ENCODE measurements at regions not wholly inside any gene's neighbourhood (a gene's known extent, or its start where the extent isn't known, plus 50 kb on each side); places are given as distances from the start of the nearest gene placed in this dataset.
"Not testable (repeated sequence)": the region's sequence is repeated elsewhere in the genome, so short reads cannot be mapped to it uniquely, and the experiment has no call there.

- Mint-ChIP-seq H3K4me3 (no peak overlapping the region), H3K27ac (no peak overlapping the region), H3K9me3 (no peaks in the 10 kb centered on the region), H3K27me3 (no peaks in the 10 kb centered on the region), H3K36me3 (ENCODE audit: low read depth) (no peaks in the 10 kb centered on the region), H3K4me1 (ENCODE audit: low read depth) (no peaks in the 10 kb centered on the region)
These were observed 204.6 kb downstream of the RNF144A start for GRCh38 chr2:7121851-7122250.

- H3K4me3 Mint-ChIP-seq: no peak overlapping the region
- no peak overlapping the region for H3K27ac Mint-ChIP-seq
- no peaks in the 10 kb centered on the region for H3K27me3 Mint-ChIP-seq
These were observed 209.9 kb downstream of the RNF144A start for GRCh38 chr2:7127156-7127555.

GRCh38 chr2:7127687-7128086 is 210.5 kb downstream of the RNF144A start:
- H3K36me3 Mint-ChIP-seq (ENCODE audit: low read depth): no peaks in the 10 kb centered on the region

More at GRCh38 chr2:7127156-7127555, 209.9 kb downstream of the RNF144A start:
- H3K9me3 Mint-ChIP-seq: no peaks in the 10 kb centered on the region
- no peaks in the 10 kb centered on the region for H3K36me3 Mint-ChIP-seq (ENCODE audit: low read depth)
- H3K4me1 Mint-ChIP-seq (ENCODE audit: low read depth): peaks cover 3% of the 10 kb centered on the region

GRCh38 chr2:7131261-7131660 is 214.0 kb downstream of the RNF144A start:
- Mint-ChIP-seq H3K27ac (no peak overlapping the region), H3K4me1 (ENCODE audit: low read depth) (peaks cover 3% of the 10 kb centered on the region), H3K36me3 (ENCODE audit: low read depth) (no peaks in the 10 kb centered on the region), H3K27me3 (no peaks in the 10 kb centered on the region), H3K9me3 (no peaks in the 10 kb centered on the region), H3K4me3 (no peak overlapping the region)

More at GRCh38 chr2:7127687-7128086, 210.5 kb downstream of the RNF144A start:
- Mint-ChIP-seq H3K27me3 (no peaks in the 10 kb centered on the region), H3K9me3 (no peaks in the 10 kb centered on the region), H3K4me3 (no peak overlapping the region), H3K4me1 (ENCODE audit: low read depth) (peaks cover 3% of the 10 kb centered on the region), H3K27ac (no peak overlapping the region)

GRCh38 chr2:7132753-7133152 is 215.5 kb downstream of the RNF144A start:
- Mint-ChIP-seq H3K4me1 (ENCODE audit: low read depth) (peaks cover 3% of the 10 kb centered on the region), H3K27ac (no peak overlapping the region), H3K36me3 (ENCODE audit: low read depth) (no peaks in the 10 kb centered on the region), H3K4me3 (no peak overlapping the region), H3K27me3 (no peaks in the 10 kb centered on the region), H3K9me3 (no peaks in the 10 kb centered on the region)

GRCh38 chr2:7133521-7133920 is 216.3 kb downstream of the RNF144A start:
- Mint-ChIP-seq H3K4me3 (no peak overlapping the region), H3K27me3 (no peaks in the 10 kb centered on the region), H3K4me1 (ENCODE audit: low read depth) (peaks cover 1% of the 10 kb centered on the region)

GRCh38 chr2:7140306-7140705 is 223.1 kb downstream of the RNF144A start:
- no peaks in the 10 kb centered on the region for H3K27me3 Mint-ChIP-seq
- H3K4me1 Mint-ChIP-seq (ENCODE audit: low read depth): no peaks in the 10 kb centered on the region
- no peak overlapping the region for H3K4me3 Mint-ChIP-seq
- H3K36me3 Mint-ChIP-seq (ENCODE audit: low read depth): peaks cover 8% of the 10 kb centered on the region
- H3K27ac Mint-ChIP-seq: no peak overlapping the region
- H3K9me3 Mint-ChIP-seq: peaks cover 15% of the 10 kb centered on the region

More at GRCh38 chr2:7133521-7133920, 216.3 kb downstream of the RNF144A start:
- Mint-ChIP-seq H3K36me3 (ENCODE audit: low read depth) (no peaks in the 10 kb centered on the region), H3K9me3 (no peaks in the 10 kb centered on the region), H3K27ac (no peak overlapping the region)

GRCh38 chr2:7145707-7146106 is 228.5 kb downstream of the RNF144A start:
- Mint-ChIP-seq H3K36me3 (ENCODE audit: low read depth) (peaks cover 11% of the 10 kb centered on the region), H3K9me3 (peaks cover 19% of the 10 kb centered on the region), H3K27me3 (no peaks in the 10 kb centered on the region), H3K27ac (no peak overlapping the region), H3K4me1 (ENCODE audit: low read depth) (no peaks in the 10 kb centered on the region), H3K4me3 (no peak overlapping the region)

GRCh38 chr2:7146151-7146550 is 228.9 kb downstream of the RNF144A start:
- Mint-ChIP-seq H3K27me3 (no peaks in the 10 kb centered on the region), H3K36me3 (ENCODE audit: low read depth) (peaks cover 11% of the 10 kb centered on the region), H3K4me3 (no peak overlapping the region), H3K9me3 (peaks cover 17% of the 10 kb centered on the region), H3K4me1 (ENCODE audit: low read depth) (no peaks in the 10 kb centered on the region), H3K27ac (no peak overlapping the region)

- no peaks in the 10 kb centered on the region for H3K4me1 Mint-ChIP-seq (ENCODE audit: low read depth)
- peaks cover 7% of the 10 kb centered on the region for H3K36me3 Mint-ChIP-seq (ENCODE audit: low read depth)
- no peak overlapping the region for H3K4me3 Mint-ChIP-seq
- no peaks in the 10 kb centered on the region for H3K27me3 Mint-ChIP-seq
- H3K9me3 Mint-ChIP-seq: peaks cover 19% of the 10 kb centered on the region
- H3K27ac Mint-ChIP-seq: no peak overlapping the region
These were observed 237.4 kb downstream of the RNF144A start for GRCh38 chr2:7154656-7155055.

- no peaks in the 10 kb centered on the region for H3K9me3 Mint-ChIP-seq
- no peaks in the 10 kb centered on the region for H3K36me3 Mint-ChIP-seq (ENCODE audit: low read depth)
- H3K4me1 Mint-ChIP-seq (ENCODE audit: low read depth): no peaks in the 10 kb centered on the region
- no peak overlapping the region for H3K27ac Mint-ChIP-seq
- H3K27me3 Mint-ChIP-seq: no peaks in the 10 kb centered on the region
- H3K4me3 Mint-ChIP-seq: no peak overlapping the region
These were observed 244.3 kb downstream of the RNF144A start for GRCh38 chr2:7161501-7161900.

- H3K27me3 Mint-ChIP-seq: no peaks in the 10 kb centered on the region
- no peaks in the 10 kb centered on the region for H3K4me1 Mint-ChIP-seq (ENCODE audit: low read depth)
- H3K4me3 Mint-ChIP-seq: no peak overlapping the region
- H3K9me3 Mint-ChIP-seq: no peaks in the 10 kb centered on the region
- H3K27ac Mint-ChIP-seq: no peak overlapping the region
- H3K36me3 Mint-ChIP-seq (ENCODE audit: low read depth): no peaks in the 10 kb centered on the region
These were observed 248.5 kb downstream of the RNF144A start for GRCh38 chr2:7165736-7166135.

GRCh38 chr2:7167801-7168411 is 250.7 kb downstream of the RNF144A start:
- no peaks in the 10 kb centered on the region for H3K4me1 Mint-ChIP-seq (ENCODE audit: low read depth)
- no peaks in the 10 kb centered on the region for H3K9me3 Mint-ChIP-seq
- H3K27ac Mint-ChIP-seq: no peak overlapping the region
- H3K27me3 Mint-ChIP-seq: no peaks in the 10 kb centered on the region
- no peak overlapping the region for H3K4me3 Mint-ChIP-seq
- no peaks in the 10 kb centered on the region for H3K36me3 Mint-ChIP-seq (ENCODE audit: low read depth)

GRCh38 chr2:7169593-7169992 is 252.4 kb downstream of the RNF144A start:
- Mint-ChIP-seq H3K27me3 (no peaks in the 10 kb centered on the region), H3K27ac (no peak overlapping the region), H3K4me3 (no peak overlapping the region), H3K4me1 (ENCODE audit: low read depth) (no peaks in the 10 kb centered on the region), H3K9me3 (no peaks in the 10 kb centered on the region), H3K36me3 (ENCODE audit: low read depth) (no peaks in the 10 kb centered on the region)

GRCh38 chr2:7178996-7179395 is 261.8 kb downstream of the RNF144A start:
- not testable (repeated sequence) for H3K27me3 Mint-ChIP-seq, H3K9me3 Mint-ChIP-seq

GRCh38 chr2:7180638-7181370 is 263.6 kb downstream of the RNF144A start:
- H3K27ac Mint-ChIP-seq: no peak overlapping the region
- H3K27me3 Mint-ChIP-seq: no peaks in the 10 kb centered on the region
- H3K36me3 Mint-ChIP-seq (ENCODE audit: low read depth): no peaks in the 10 kb centered on the region
- H3K4me3 Mint-ChIP-seq: no peak overlapping the region
- H3K9me3 Mint-ChIP-seq: no peaks in the 10 kb centered on the region
- H3K4me1 Mint-ChIP-seq (ENCODE audit: low read depth): no peaks in the 10 kb centered on the region

More at GRCh38 chr2:7178996-7179395, 261.8 kb downstream of the RNF144A start:
- H3K36me3 Mint-ChIP-seq (ENCODE audit: low read depth); H3K4me1 Mint-ChIP-seq (ENCODE audit: low read depth); H3K27ac Mint-ChIP-seq; H3K4me3 Mint-ChIP-seq: not testable (repeated sequence)
